Epidermal melanocyte (primary cell): ENCODE measurements at regions not wholly inside any gene's neighbourhood (a gene's known extent, or its start where the extent isn't known, plus 50 kb on each side); places are given as distances from the start of the nearest gene placed in this dataset.

Source experiments
- DNase-seq: peaks from one replicate; pipeline ENCODE4 v3.0.0; 2011; ENCODE audit warnings: low spot score; ENCODE audit not compliant: insufficient read length

GRCh38 chr18:34639687-34640086 lies 70.4 kb upstream of the DTNA start:
- DNase-seq = no peak

GRCh38 chr18:34640276-34640675 lies 69.8 kb upstream of the DTNA start:
- DNase-seq = no peak

- DNase-seq = no peak
Observed at GRCh38 chr18:34643989-34644388, 66.1 kb upstream of the DTNA start.

GRCh38 chr18:34647251-34647650 lies 62.8 kb upstream of the DTNA start:
- DNase-seq = no peak

DNA sequence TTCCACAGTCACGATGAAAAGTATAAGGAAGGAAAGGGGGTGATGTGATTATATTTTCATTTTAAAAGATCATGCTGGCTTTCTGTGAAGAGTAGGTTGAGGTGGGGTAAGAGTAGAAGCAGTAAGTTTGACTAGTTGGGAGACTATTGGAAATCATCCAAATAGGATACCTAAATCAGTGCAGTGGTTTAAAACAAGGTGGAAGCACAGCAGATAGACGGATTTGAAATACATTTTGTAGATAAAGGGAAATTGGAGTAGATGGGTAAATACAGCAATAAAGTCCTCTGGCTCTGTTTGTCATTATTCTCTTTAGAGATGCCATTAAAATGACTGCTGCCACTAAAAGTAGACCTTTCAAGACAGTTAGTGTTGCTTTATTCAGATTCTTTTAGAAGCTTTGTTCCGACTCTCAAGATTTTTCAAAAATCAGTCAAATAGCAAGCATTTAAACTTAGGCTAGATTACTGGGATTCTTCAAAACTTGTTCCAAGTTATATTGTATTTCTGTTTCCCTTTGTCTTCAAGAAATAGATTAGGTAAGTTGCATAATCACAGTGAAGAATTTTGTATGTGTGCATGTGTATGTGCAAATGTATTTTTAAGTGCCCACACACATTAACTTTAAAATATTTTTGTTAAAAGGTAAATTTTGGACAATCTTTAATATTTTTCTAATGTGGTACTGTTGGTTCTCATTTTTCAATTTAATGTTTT lies 61.7 kb upstream of the DTNA start:
- DNase-seq = no peak

DNA sequence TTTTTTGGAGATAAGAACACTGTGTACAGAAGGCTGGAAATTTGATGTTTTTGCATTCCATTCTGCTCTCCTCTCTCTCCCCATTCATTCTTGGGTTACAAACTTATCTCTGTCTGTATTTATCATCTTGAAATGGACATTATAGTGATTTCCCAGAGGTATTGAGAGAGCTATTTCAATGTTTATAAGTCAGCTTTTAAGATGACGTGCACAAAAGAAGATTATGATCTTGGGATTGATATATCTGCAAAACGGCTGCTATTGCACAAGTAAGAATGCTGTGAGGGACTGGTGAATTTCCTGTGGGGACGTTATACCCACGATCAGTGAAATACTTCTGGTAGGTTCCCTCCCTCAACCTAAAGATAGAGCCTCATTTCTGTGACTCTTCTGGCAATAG lies 61.0 kb upstream of the DTNA start:
- DNase-seq = no peak

DNA sequence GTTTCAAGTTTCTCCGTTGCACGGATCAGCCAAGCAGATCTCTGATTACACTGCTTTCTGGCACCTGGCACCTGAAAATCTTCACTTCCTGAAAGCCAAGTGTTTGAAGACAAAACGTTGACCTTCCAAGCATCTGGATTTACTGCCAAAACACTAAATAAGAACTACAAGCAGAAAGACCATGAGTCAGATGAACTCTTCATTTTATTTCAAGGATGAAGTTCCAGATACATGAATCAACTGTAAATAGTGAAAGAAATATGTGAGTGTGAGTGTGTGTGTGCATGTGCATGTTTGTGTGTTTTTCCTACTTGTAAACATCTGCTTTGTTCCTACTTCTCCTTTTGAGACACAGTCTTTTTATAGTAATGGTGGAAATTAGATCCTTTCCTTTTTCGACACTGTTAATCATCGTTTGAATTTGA lies 60.0 kb upstream of the DTNA start:
- DNase-seq = no peak

- no peak for DNase-seq
Observed at GRCh38 chr18:34651586-34652369, 58.3 kb upstream of the DTNA start.

- no peak for DNase-seq
Observed at GRCh38 chr18:34655131-34655530, 55.0 kb upstream of the DTNA start.

DNA sequence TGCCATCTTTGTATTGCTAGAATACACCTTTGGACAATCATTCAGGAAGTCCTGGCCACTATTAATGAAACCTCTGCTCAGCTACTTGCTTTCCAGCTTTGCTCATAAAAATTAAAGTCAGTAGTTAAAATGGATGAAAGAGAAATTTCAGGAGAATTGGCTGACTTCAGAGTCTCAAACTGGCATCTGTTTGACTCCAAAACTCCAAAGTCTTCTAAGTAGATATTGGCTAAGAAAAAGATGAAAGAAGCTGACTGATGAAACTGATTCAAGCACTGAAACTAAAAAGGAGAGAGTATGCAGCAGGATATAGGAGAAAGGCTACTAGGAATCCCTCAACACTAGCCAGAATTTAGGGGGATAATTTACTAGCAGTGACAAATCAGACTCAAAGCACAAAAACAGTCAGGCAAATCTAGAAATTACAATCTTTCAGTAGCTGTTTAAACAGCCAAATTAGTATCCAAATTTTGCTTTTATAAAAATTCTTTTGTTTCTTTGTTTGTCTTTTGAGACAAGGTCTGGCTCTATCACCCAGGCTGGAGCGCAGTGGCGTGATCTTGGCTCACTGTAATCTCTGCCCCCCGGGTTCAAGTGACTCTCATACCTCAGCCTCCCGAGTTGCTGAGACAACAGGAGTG lies 52.1 kb upstream of the DTNA start:
- DNase-seq = no peak

GRCh38 chr18:34659579-34660517 lies 50.2 kb upstream of the DTNA start:
- DNase-seq = peak; percentile 83
